GM10266 (cell line): ENCODE measurements at regions not wholly inside any gene's neighbourhood (a gene's known extent, or its start where the extent isn't known, plus 50 kb on each side); places are given as distances from the start of the nearest gene placed in this dataset.

Experiments
- DNase-seq: peaks from one replicate; pipeline ENCODE4 v3.0.0; 2012; ENCODE audit errors: extremely low spot score
- CTCF ChIP-seq: IDR thresholded peaks from 2 replicates; pipeline ENCODE4 v1.5.1; 2012; ENCODE audit warnings: mild to moderate bottlenecking, low read depth; ENCODE audit not compliant: control insufficient read depth, insufficient read depth; ENCODE audit errors: missing control alignments

- no peak for DNase-seq
- no peak for TF ChIP-seq CTCF
Observed at GRCh38 chr6:92714346-92714745, 705.0 kb downstream of the EPHA7 start.

- TF ChIP-seq CTCF: no peak
- no peak for DNase-seq
Observed at GRCh38 chr6:92710048-92710447, 709.3 kb downstream of the EPHA7 start.

- DNase-seq: no peak
- no peak for TF ChIP-seq CTCF
Observed at GRCh38 chr6:92708945-92709344, 710.4 kb downstream of the EPHA7 start.

GRCh38 chr6:92708270-92708669 lies 711.1 kb downstream of the EPHA7 start:
- no peak for TF ChIP-seq CTCF
- no peak for DNase-seq

- DNase-seq: no peak
- TF ChIP-seq CTCF: no peak
Observed at GRCh38 chr6:92706976-92707375, 712.4 kb downstream of the EPHA7 start.

GRCh38 chr6:92701425-92702096 lies 717.8 kb downstream of the EPHA7 start:
- DNase-seq: no peak
- no peak for TF ChIP-seq CTCF

- no peak for DNase-seq
- no peak for TF ChIP-seq CTCF
Observed at GRCh38 chr6:92700411-92700810, 718.9 kb downstream of the EPHA7 start.
